Prostate gland (tissue), 2 donors: ENCODE measurements at regions not wholly inside any gene's neighbourhood (a gene's known extent, or its start where the extent isn't known, plus 50 kb on each side); places are given as distances from the start of the nearest gene placed in this dataset.

Experiments
- POLR2A ChIP-seq: fragments of 450-650 bp; IDR thresholded peaks from one replicate; pipeline ENCODE4 v1.6.1; 2016; ENCODE audit warnings: antibody characterized with exemption, mild to moderate bottlenecking
- POLR2AphosphoS5 ChIP-seq: sonication (generic); formaldehyde crosslinking; IDR thresholded peaks from one replicate; pipeline ENCODE4 v1.6.1; 2017; ENCODE audit warnings: antibody characterized with exemption
- TF ChIP-seq, protein P1 (sequence below), 4 experiments: fragments of 200-600 bp in 2 of 4; fragments of 450-650 bp in 2 of 4; sonication (generic) in 2 of 4; IDR thresholded peaks; 1 replicate in 3 of 4; 2 replicates in 1 of 4; pipeline ENCODE4 v1.5.1; 2016 to 2019; ENCODE audit warnings: antibody characterized with exemption in 4 of 4, mild to moderate bottlenecking in 2 of 4, moderate library complexity in 2 of 4

DNA sequence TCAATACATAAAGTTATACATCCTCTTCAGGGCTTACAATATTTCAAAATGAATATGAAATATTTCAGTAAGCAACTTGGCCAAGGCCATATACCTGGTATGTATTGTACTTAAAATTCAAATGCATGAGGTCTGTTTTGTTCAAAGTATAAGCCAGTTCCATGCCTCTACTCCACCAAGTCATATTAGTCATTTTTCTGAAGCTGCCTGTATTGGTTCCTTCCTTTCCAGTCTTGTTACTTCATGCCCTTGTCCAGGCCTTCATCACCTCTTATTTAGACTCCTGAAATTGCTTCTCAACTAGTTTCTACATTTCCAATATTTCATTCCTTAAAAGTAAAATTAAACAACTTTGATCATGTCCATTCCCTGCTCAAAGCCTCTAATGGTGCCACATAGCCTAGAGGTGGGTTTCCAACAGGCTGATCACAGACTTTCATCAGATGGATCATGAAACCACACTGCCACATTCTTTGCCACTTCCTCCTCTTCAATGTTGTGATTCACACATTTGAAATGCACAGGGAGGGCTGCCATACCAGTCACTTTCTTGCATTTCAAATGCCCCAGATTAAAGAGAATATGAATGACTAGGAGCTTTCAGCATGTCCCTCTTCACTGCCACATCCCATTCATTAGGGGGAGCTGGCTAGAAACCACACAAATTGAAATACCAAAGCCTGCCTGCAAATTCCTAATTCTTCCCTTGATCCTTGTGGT, 424.1 kb upstream of the DACH1 start:
- TF ChIP-seq, protein P1, sequence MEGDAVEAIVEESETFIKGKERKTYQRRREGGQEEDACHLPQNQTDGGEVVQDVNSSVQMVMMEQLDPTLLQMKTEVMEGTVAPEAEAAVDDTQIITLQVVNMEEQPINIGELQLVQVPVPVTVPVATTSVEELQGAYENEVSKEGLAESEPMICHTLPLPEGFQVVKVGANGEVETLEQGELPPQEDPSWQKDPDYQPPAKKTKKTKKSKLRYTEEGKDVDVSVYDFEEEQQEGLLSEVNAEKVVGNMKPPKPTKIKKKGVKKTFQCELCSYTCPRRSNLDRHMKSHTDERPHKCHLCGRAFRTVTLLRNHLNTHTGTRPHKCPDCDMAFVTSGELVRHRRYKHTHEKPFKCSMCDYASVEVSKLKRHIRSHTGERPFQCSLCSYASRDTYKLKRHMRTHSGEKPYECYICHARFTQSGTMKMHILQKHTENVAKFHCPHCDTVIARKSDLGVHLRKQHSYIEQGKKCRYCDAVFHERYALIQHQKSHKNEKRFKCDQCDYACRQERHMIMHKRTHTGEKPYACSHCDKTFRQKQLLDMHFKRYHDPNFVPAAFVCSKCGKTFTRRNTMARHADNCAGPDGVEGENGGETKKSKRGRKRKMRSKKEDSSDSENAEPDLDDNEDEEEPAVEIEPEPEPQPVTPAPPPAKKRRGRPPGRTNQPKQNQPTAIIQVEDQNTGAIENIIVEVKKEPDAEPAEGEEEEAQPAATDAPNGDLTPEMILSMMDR (IDR thresholded peaks at IDR 0.05): no peak
- no peak for TF ChIP-seq POLR2A
- TF ChIP-seq POLR2AphosphoS5: no peak
